Upper lobe of left lung (tissue), 6 donors: ENCODE measurements at regions not wholly inside any gene's neighbourhood (a gene's known extent, or its start where the extent isn't known, plus 50 kb on each side); places are given as distances from the start of the nearest gene placed in this dataset.

ENCODE experiments used
- ATAC-seq, 2 donors: fragments of 200-7000 bp; cut with Tn5 transposase; one replicate each; pipeline ENCODE4 v1.9.1; 2022; ENCODE audit warnings: mild to moderate bottlenecking in 2 of 2, moderate library complexity in 2 of 2; ENCODE audit not compliant: low FRiP score in 2 of 2
- DNase-seq, 2 donors: peaks; one replicate each; pipeline ENCODE4 v3.0.0-alpha.2; 2019 to 2020
- H3K27ac ChIP-seq, 4 donors: fragments of 200-600 bp; sonication (generic); one replicate each; pipeline ENCODE4 v1.5.1; 2016 to 2019
- H3K27me3 ChIP-seq, 4 donors: fragments of 200-600 bp; sonication (generic); one replicate each; pipeline ENCODE4 v1.5.1; 2017 to 2019
- H3K36me3 ChIP-seq, 4 donors: fragments of 200-600 bp; sonication (generic); one replicate each; pipeline ENCODE4 v1.5.1; 2016 to 2019
- H3K4me1 ChIP-seq, 4 donors: fragments of 200-600 bp; sonication (generic); one replicate each; pipeline ENCODE4 v1.5.1; 2018 to 2019
- H3K4me3 ChIP-seq, 4 donors: fragments of 200-600 bp; sonication (generic); one replicate each; pipeline ENCODE4 v1.5.1; 2017 to 2019; ENCODE audit warnings: mild to moderate bottlenecking in 2 of 4, moderate library complexity in 1 of 4
- H3K9me3 ChIP-seq, 4 donors: fragments of 200-600 bp; sonication (generic); one replicate each; pipeline ENCODE4 v1.5.1; 2018 to 2019
- EP300 ChIP-seq, 4 donors: sonication (generic); formaldehyde crosslinking; IDR thresholded peaks; one replicate each; pipeline ENCODE4 v1.5.1; 2017; ENCODE audit warnings: antibody characterized with exemption in 4 of 4, control low read depth in 2 of 4
- POLR2A ChIP-seq, 4 donors: fragments of 450-650 bp; IDR thresholded peaks; one replicate each; pipeline ENCODE4 v1.5.1; 2016 to 2017; ENCODE audit warnings: antibody characterized with exemption in 4 of 4, mild to moderate bottlenecking in 2 of 4
- POLR2AphosphoS5 ChIP-seq, 2 donors: sonication (generic); formaldehyde crosslinking; IDR thresholded peaks; one replicate each; pipeline ENCODE4 v1.5.1; 2017; ENCODE audit warnings: antibody characterized with exemption in 2 of 2
- WGBS, 2 donors: methylation state at CpG; one replicate each; pipeline ENCODE4 v1.1.5; 2017 to 2018; 5-methylcytosine and 5-hydroxymethylcytosine counted together
- TF ChIP-seq, protein P1 (sequence below), 6 experiments: fragments of 450-650 bp in 4 of 6; fragments of 200-600 bp in 2 of 6; sonication (generic) in 2 of 6; IDR thresholded peaks; one replicate each; pipeline ENCODE4 v1.5.1; 2016 to 2019; ENCODE audit warnings: antibody characterized with exemption in 6 of 6
- donor health status: DM: no; HTN: no; CAD: no; lungs with moderate emphysema.
- donor health status: DM: no; HTN: yes; CAD: no; lungs with severe emphysema.

DNA sequence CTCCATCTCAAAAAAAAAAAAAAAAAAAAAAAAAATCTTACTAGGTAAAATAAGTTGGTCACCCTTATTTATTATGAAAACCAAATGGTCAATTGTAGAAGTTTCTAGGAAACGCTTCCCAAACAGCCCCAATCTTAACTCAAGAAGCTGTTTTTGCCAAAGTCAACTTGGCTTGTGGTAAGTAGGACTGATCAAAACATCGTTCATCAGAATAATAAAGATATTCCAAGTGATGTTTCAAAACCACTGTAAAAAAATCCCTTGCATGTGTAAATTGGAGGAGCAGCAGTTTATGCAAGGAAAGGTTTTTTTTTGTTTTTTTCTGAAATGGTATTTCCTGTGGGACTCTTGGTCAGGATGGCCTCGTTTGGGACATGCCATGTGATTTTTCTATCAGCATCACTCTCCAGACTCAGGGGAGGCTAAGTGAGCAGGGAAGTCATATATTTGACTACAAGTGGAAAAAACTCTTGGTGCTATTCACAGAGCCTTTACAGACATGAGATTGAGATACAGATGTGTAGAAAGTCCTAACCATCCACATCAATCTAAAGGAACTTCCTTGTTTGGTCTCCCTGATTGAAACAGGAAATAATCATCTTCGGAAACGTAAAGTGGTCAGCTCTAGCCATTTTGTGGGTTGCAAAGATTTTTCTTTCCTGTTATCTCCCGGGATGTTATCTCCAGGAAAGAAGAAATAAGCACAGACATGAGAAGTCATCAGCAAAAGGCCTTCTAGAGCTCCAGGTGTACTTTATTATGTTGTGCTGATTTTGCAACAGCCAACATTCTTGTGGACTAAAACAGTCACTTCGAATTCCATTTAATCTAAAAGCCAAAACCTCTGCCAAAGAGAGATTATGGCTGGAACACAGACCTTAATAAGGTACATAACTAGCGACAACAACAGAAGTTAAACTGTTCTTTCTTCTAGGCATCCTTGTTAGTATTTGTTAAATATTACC lies 177.8 kb downstream of the EDN1 start:
- no peak overlapping the region for H3K27ac ChIP-seq
- H3K9me3 ChIP-seq: no peaks in the 10 kb centered on the region
- DNase-seq (no peak), ATAC-seq (no peak)
- H3K4me3 ChIP-seq: no peak overlapping the region
- no peaks in the 10 kb centered on the region for H3K36me3 ChIP-seq
- H3K4me1 ChIP-seq: peaks cover 0 to 4% (median 2%) of the 10 kb centered on the region in 4 donors
- TF ChIP-seq, protein P1, sequence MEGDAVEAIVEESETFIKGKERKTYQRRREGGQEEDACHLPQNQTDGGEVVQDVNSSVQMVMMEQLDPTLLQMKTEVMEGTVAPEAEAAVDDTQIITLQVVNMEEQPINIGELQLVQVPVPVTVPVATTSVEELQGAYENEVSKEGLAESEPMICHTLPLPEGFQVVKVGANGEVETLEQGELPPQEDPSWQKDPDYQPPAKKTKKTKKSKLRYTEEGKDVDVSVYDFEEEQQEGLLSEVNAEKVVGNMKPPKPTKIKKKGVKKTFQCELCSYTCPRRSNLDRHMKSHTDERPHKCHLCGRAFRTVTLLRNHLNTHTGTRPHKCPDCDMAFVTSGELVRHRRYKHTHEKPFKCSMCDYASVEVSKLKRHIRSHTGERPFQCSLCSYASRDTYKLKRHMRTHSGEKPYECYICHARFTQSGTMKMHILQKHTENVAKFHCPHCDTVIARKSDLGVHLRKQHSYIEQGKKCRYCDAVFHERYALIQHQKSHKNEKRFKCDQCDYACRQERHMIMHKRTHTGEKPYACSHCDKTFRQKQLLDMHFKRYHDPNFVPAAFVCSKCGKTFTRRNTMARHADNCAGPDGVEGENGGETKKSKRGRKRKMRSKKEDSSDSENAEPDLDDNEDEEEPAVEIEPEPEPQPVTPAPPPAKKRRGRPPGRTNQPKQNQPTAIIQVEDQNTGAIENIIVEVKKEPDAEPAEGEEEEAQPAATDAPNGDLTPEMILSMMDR (IDR thresholded peaks at IDR 0.05): no peak
- TF ChIP-seq POLR2A (IDR thresholded peaks at IDR 0.05) (no peak), EP300 (IDR thresholded peaks at IDR 0.05) (no peak), POLR2AphosphoS5 (IDR thresholded peaks at IDR 0.05) (no peak)
- 37 to 39% methylated on average over 8 of the region's 8 CpGs for WGBS, 2 donors
- no peaks in the 10 kb centered on the region for H3K27me3 ChIP-seq

- Histone ChIP-seq H3K27ac (peak overlapping the region in 1 of 4 donors; percentile 32), H3K4me1 (peaks cover 0 to 4% (median 2%) of the 10 kb centered on the region in 4 donors), H3K27me3 (no peaks in the 10 kb centered on the region), H3K4me3 (no peak overlapping the region), H3K36me3 (no peaks in the 10 kb centered on the region), H3K9me3 (no peaks in the 10 kb centered on the region)
- peak; percentile 89 to 92 for ATAC-seq
- TF ChIP-seq EP300 (IDR thresholded peaks at IDR 0.05) (peak in 1 of 4 donors; percentile 59), POLR2A (IDR thresholded peaks at IDR 0.05) (no peak), POLR2AphosphoS5 (IDR thresholded peaks at IDR 0.05) (peak in 1 of 2 donors; percentile 59)
- TF ChIP-seq, protein P1 (IDR thresholded peaks at IDR 0.05): no peak
- 66 to 69% methylated on average over 4 of the region's 4 CpGs for WGBS, 2 donors
- peak in 1 of 2 donors; percentile 61 for DNase-seq
Observed at GRCh38 chr6:12472601-12473038, 182.5 kb downstream of the EDN1 start.

GRCh38 chr6:12473494-12473893 lies 183.3 kb downstream of the EDN1 start:
- Histone ChIP-seq H3K36me3 (no peaks in the 10 kb centered on the region), H3K4me3 (no peak overlapping the region), H3K9me3 (no peaks in the 10 kb centered on the region), H3K4me1 (no peaks in the 10 kb centered on the region), H3K27me3 (no peaks in the 10 kb centered on the region), H3K27ac (no peak overlapping the region)
- ATAC-seq (no peak), DNase-seq (no peak)
- no peak for TF ChIP-seq EP300 (IDR thresholded peaks at IDR 0.05)
- TF ChIP-seq, protein P1 (IDR thresholded peaks at IDR 0.05): no peak
- TF ChIP-seq POLR2A (IDR thresholded peaks at IDR 0.05): no peak
- TF ChIP-seq POLR2AphosphoS5 (IDR thresholded peaks at IDR 0.05): no peak
- 91 to 95% methylated on average over 1 of the region's 1 CpG for WGBS, 2 donors

GRCh38 chr6:12474167-12475140 lies 184.3 kb downstream of the EDN1 start:
- H3K4me3 ChIP-seq: no peak overlapping the region
- ATAC-seq: no peak
- no peaks in the 10 kb centered on the region for H3K9me3 ChIP-seq
- TF ChIP-seq POLR2AphosphoS5 (IDR thresholded peaks at IDR 0.05): no peak
- no peak for TF ChIP-seq EP300 (IDR thresholded peaks at IDR 0.05)
- TF ChIP-seq, protein P1 (IDR thresholded peaks at IDR 0.05): no peak
- TF ChIP-seq POLR2A (IDR thresholded peaks at IDR 0.05): no peak
- H3K36me3 ChIP-seq: no peaks in the 10 kb centered on the region
- H3K27me3 ChIP-seq: no peaks in the 10 kb centered on the region
- no peak for DNase-seq
- H3K27ac ChIP-seq: no peak overlapping the region
- H3K4me1 ChIP-seq: no peaks in the 10 kb centered on the region
- WGBS, 2 donors: 78 to 84% methylated on average over 6 to 7 of the region's 7 CpGs
